IMR-90 (cell line): ENCODE measurements at regions not wholly inside any gene's neighbourhood (a gene's known extent, or its start where the extent isn't known, plus 50 kb on each side); places are given as distances from the start of the nearest gene placed in this dataset.

Experiments
- POLR2A ChIP-seq: IDR thresholded peaks from 2 replicates; pipeline ENCODE4 v1.6.1; 2012; ENCODE audit warnings: mild to moderate bottlenecking, low read depth, low read length
- TF ChIP-seq, protein P1 (sequence below): conservative IDR thresholded peaks from 2 replicates; pipeline ENCODE4 v1.5.1; 2012; ENCODE audit warnings: mild to moderate bottlenecking, low read depth, low read length, improper control_type of control experiment

DNA sequence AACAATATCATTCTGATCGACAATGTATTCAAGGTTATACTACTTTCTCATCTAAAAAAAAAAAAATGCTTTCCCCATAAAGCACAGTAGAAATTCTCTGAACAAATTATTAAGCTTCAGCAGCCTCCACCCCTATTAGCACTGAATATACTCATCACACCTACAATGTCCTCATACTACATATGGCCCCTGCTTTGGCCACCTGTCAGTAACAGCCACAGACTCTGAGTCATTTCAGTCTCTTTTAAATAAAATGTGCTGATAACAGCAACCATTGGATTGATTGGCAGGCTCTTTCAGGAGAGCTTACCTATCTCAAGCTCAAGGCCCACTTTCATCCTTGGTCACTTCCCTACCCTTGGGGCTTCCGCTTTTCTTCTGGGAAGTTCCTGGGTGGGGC is 236.7 kb downstream of the TMX3 start:
- TF ChIP-seq, protein P1, sequence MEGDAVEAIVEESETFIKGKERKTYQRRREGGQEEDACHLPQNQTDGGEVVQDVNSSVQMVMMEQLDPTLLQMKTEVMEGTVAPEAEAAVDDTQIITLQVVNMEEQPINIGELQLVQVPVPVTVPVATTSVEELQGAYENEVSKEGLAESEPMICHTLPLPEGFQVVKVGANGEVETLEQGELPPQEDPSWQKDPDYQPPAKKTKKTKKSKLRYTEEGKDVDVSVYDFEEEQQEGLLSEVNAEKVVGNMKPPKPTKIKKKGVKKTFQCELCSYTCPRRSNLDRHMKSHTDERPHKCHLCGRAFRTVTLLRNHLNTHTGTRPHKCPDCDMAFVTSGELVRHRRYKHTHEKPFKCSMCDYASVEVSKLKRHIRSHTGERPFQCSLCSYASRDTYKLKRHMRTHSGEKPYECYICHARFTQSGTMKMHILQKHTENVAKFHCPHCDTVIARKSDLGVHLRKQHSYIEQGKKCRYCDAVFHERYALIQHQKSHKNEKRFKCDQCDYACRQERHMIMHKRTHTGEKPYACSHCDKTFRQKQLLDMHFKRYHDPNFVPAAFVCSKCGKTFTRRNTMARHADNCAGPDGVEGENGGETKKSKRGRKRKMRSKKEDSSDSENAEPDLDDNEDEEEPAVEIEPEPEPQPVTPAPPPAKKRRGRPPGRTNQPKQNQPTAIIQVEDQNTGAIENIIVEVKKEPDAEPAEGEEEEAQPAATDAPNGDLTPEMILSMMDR = no peak
- TF ChIP-seq POLR2A = no peak
